H1 (cell line): ENCODE measurements at regions not wholly inside any gene's neighbourhood (a gene's known extent, or its start where the extent isn't known, plus 50 kb on each side); places are given as distances from the start of the nearest gene placed in this dataset.

ENCODE experiments used
- FOSL1 ChIP-seq: IDR thresholded peaks from 2 replicates; pipeline ENCODE4 v1.6.1; 2011; ENCODE audit warnings: mild to moderate bottlenecking, low read depth, low read length, moderate library complexity; ENCODE audit not compliant: insufficient read depth
- SP4 ChIP-seq: IDR thresholded peaks from 2 replicates; pipeline ENCODE4 v1.6.1; 2012; ENCODE audit warnings: low read length, inconsistent platforms
- SUZ12 ChIP-seq: fragments of 200-600 bp; sonication (generic); IDR thresholded peaks from 2 replicates; pipeline ENCODE4 v1.6.1; 2012; ENCODE audit warnings: mild to moderate bottlenecking, inconsistent platforms, low read length, moderate library complexity, mixed read lengths
- YY1 ChIP-seq: IDR thresholded peaks from 2 replicates; pipeline ENCODE4 v1.6.1; 2011; ENCODE audit warnings: low read depth, mild to moderate bottlenecking, low read length

GRCh38 chr13:58134012-58134411, 502.5 kb downstream of the PCDH17 start (continued):
- TF ChIP-seq FOSL1 (no peak), SUZ12 (no peak), SP4 (no peak), YY1 (no peak)
